H7 (cell line): ENCODE measurements at regions not wholly inside any gene's neighbourhood (a gene's known extent, or its start where the extent isn't known, plus 50 kb on each side); places are given as distances from the start of the nearest gene placed in this dataset.

Experiments
- DNase-seq: peaks from one replicate; pipeline ENCODE4 v3.0.0; 2012
- H3K27me3 ChIP-seq: 2 replicates; pipeline ENCODE4 v1.6.0; 2011; ENCODE audit warnings: mild to moderate bottlenecking, low read length; ENCODE audit not compliant: control insufficient read depth, insufficient read depth
- H3K36me3 ChIP-seq: replicated peaks from 2 replicates; pipeline ENCODE4 v1.5.1; 2011; ENCODE audit warnings: low read length; ENCODE audit not compliant: control insufficient read depth, insufficient read depth
- H3K4me3 ChIP-seq: 2 replicates; pipeline ENCODE4 v1.5.1; 2011; ENCODE audit warnings: low read depth, mild to moderate bottlenecking, control low read depth, low read length, moderate library complexity; ENCODE audit not compliant: insufficient read depth

DNA sequence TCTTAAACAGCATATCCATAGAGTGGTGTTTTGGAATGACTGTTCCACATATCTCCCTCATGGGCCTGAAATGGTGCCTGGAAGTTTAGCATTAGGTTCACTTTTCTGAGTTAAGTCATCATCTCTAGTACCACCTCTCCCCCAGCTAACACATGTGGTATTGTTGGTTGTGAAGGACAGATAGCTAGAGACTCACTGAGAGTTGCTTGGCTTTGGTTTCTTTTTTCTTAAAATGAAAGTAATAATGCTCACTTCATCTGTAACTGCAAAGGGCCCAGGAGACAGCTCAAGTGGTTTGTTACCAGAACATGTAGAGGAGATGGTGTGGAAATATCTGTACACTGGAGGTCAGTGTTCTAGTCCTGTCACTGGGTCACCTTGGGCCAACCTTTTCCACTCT lies 90.9 kb downstream of the EFNB1 start:
- Histone ChIP-seq H3K36me3 (no peaks in the 10 kb centered on the region), H3K4me3 (no peak overlapping the region), H3K27me3 (no peaks in the 10 kb centered on the region)
- DNase-seq = no peak

DNA sequence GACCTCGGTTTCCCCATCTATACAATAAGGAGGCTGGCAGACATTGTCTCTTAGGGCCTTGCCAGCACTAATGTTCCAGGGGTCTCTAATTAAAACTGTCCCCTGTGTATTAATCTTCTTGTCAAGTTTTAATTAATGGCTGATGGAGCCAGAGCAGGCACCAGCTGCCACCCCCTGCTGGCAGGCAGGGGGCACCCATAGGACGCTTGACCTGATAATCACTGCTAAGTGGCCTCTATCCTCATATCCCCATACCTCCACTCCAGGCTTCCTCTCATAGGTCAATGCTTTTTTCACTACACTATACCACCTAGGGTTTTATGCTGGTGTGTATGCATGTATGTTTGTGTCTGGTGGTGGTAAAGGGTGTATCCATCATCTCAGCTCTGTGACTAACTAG lies 89.4 kb downstream of the EFNB1 start:
- H3K36me3 ChIP-seq = no peaks in the 10 kb centered on the region
- DNase-seq = no peak
- H3K4me3 ChIP-seq = no peak overlapping the region
- no peaks in the 10 kb centered on the region for H3K27me3 ChIP-seq

DNA sequence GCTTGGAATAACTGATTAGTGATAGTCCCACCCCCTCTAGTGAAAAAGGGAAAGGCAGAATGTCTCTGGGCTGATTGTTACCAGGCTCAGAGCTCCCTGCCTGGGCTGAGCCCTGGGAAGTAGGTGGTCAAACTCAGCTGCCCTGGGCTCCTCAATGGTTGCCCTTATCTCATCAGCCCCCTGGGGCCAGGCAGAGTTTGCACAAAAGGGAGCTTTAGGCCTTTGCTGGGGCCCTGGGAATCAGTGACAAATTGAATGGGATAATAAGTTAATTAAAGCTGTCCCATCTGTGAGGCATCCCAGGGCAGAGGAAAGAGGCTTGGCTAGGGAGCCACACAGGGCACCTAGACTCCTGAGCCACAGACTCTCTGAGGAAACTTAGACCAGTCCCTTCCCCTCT lies 89.0 kb downstream of the EFNB1 start:
- no peak for DNase-seq
- no peaks in the 10 kb centered on the region for H3K36me3 ChIP-seq
- no peak overlapping the region for H3K4me3 ChIP-seq

DNA sequence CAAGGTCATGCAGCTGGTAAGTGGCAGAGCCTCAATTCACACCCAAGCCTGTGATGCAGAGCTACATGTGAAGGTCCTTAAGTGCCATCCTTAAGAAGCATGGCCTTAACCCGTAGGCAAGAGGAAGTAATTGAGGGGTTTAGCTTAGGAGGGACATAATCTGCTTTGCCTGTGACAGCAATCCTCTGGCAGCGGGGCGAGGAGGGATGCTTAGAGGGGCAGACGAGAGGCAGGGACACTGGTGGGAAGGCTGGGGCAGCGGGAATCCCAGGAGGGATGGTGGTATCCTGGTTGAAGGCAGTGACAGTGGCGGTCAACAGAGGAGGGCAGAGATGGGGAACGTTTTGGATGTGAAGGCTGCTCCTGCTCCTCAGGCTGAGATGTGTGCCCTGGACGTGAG lies 88.1 kb downstream of the EFNB1 start:
- H3K27me3 ChIP-seq = peaks cover 2% of the 10 kb centered on the region; the same call in 1 of the 2 replicates
- no peak for DNase-seq
- H3K4me3 ChIP-seq = no peak overlapping the region
- no peaks in the 10 kb centered on the region for H3K36me3 ChIP-seq

More for the DNA sequence above, 89.0 kb downstream of the EFNB1 start:
- no peaks in the 10 kb centered on the region for H3K27me3 ChIP-seq

DNA sequence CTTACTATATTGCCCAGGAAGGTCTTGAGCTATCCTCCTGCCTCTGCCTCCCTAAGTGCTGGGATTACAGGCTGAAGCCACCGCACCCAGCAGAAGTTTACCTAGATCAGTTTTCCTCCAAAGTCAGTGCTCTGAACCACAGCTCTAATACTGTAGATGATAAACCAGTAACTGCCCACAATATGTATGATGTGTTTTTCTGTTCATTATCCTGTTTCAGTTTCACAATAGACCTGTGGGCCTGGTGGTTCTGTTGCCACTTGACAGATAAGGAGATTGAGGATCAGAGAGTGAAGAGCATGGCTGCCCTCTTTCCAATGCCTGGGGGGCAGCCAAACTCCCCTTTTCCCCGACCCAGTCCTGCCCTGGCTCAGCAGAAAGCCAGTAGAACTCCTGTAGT lies 87.0 kb downstream of the EFNB1 start:
- Histone ChIP-seq H3K4me3 (no peak overlapping the region), H3K36me3 (no peaks in the 10 kb centered on the region), H3K27me3 (peaks cover 6% of the 10 kb centered on the region; the same call in 1 of the 2 replicates)
- no peak for DNase-seq

DNA sequence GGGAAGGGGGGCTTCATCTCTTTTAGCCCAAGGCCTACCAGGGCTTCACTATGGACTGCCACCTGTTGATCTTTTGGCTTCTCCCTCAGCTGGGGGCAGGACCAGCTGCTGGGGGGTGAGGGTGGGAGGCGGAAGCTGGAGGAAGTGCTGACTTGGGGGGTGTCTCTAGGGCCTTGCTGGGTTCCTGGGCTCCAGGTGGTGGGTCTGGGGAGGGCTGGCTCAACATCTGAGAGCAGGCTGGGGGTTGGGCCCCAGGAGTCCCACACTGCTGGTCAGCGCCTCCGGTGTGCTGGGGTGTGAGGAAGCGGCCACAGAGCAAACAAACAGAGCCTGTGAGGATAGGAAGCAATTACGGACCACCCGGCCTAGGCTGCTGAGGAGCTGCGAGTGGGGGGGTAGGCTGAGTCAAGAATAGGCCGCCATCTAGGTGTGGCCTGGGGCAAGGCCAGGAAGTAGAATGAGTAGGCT lies 85.7 kb downstream of the EFNB1 start:
- H3K27me3 ChIP-seq = peaks cover 6% of the 10 kb centered on the region; the same call in 1 of the 2 replicates
- H3K36me3 ChIP-seq = no peaks in the 10 kb centered on the region
- DNase-seq = peak; percentile 73
- no peak overlapping the region for H3K4me3 ChIP-seq

DNA sequence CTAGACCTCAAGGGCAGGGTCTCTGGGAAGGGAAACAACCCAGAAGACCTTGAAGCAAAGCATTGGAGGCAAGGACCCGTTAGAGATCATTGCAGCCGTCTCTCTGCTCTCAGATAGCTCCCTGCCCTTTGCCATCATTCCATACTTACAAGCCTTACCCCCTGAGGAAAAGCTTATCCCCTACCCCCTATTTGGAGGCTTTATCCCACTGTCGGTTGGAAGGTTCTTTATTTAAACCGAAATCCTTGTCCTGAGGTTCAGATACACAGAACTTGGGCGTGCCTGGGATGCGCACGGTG lies 84.4 kb downstream of the EFNB1 start:
- H3K4me3 ChIP-seq = no peak overlapping the region
- peak; percentile 61 for DNase-seq
- H3K27me3 ChIP-seq = peaks cover 6% of the 10 kb centered on the region; the same call in 1 of the 2 replicates
- H3K36me3 ChIP-seq = no peaks in the 10 kb centered on the region

DNA sequence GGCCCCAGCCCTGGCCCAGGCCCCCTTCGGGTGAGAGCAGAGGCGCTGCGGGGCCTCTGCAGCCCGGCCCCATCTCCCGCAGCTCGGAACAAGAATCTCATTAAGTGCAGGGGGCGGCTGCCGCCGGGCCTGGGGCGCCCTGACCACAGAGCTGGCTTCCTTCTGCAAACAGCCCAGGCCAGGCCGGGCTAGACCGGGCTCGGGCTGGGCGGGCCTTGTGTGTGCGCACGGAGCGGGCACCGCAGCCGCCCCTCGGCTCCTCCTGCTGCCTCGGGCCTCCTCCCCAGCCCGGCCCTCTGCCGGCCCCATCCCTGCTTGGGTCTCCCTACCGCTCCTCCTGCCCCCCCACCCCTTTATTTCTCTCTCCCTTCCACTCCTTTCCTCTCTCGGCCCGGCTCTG lies 83.3 kb downstream of the EFNB1 start:
- Histone ChIP-seq H3K36me3 (no peaks in the 10 kb centered on the region), H3K27me3 (peaks cover 6% of the 10 kb centered on the region; the same call in 1 of the 2 replicates), H3K4me3 (peak overlapping the region; percentile 21; the same call in 1 of the 2 replicates)
- DNase-seq = peak; percentile 79

DNA sequence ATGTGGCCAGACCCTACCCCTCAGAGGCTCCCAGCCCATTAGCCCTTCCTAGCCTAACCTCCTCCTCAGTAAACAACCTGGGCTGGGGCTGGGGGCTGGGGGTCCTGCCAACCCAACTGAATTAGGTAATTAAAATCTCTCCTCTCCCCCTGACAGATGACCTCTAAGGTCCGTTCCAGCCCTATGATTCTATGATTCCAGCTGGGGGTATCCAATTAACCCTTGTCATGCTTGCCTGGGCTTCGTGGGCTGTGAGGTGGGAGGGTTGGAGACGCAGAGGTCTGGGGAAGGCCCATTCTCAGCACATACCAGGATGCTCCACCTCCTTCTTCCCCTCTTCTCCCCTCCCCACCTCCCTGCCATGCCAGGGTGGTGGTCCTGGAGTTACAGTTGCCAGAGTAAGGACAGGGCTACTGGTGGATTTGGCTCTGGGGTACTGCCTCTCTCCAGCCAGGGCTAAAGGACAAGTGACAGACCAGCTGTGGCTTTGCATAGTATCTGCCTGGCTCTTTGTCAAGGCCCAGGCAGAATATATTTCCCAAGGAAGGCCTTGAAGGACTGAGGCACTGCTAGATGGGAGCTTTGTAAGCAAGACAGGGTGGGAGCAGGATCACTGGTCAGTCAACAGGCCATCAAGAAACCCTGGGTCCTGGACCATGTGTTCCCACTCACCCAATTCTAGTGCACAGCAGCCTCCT lies 82.1 kb downstream of the EFNB1 start:
- Histone ChIP-seq H3K4me3 (no peak overlapping the region), H3K27me3 (peaks cover 6% of the 10 kb centered on the region; the same call in 1 of the 2 replicates), H3K36me3 (no peaks in the 10 kb centered on the region)
- no peak for DNase-seq

DNA sequence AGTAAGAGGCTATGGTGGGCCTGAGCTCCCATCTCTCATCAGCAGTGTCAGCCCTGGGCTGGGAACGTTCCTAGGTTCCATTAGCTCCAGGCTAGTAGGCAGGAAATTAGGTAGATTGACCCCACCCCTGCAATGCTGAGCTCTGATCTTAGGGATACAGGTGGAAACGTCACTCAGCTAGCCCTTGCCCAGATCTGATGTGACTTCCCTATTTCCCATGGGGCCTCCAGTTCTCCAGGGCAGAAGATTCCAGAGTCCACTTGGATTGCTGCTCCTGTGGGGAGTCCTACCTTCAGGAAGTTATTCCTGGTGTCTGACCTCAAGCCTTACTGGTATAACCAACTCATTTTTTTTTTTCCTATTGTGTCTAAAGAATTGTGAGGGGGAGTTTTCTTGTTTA lies 81.1 kb downstream of the EFNB1 start:
- no peak for DNase-seq
- Histone ChIP-seq H3K27me3 (peaks cover 6% of the 10 kb centered on the region; the same call in 1 of the 2 replicates), H3K36me3 (no peaks in the 10 kb centered on the region), H3K4me3 (no peak overlapping the region)

DNA sequence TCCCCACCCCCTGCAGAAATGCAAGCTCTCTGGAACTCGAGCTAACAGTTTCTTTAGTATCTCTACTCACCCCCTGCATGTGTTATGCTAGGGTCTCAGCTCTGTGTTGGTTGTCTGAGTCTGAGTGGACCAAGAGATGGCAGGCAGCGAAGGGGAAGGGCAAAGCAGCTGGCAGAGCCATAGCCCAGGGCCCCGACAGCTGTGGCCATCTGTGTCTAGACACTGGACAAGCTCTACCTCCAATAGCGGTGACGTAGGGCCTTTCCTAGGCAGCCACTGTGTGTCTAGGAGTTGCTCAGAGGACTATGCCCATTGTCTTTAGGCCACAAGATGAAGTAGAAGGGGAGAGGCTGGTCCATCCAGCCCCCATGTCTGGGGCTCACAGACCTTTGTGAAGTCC lies 79.2 kb downstream of the EFNB1 start:
- Histone ChIP-seq H3K4me3 (no peak overlapping the region), H3K27me3 (peaks cover 6% of the 10 kb centered on the region; the same call in 1 of the 2 replicates), H3K36me3 (no peaks in the 10 kb centered on the region)
- no peak for DNase-seq

DNA sequence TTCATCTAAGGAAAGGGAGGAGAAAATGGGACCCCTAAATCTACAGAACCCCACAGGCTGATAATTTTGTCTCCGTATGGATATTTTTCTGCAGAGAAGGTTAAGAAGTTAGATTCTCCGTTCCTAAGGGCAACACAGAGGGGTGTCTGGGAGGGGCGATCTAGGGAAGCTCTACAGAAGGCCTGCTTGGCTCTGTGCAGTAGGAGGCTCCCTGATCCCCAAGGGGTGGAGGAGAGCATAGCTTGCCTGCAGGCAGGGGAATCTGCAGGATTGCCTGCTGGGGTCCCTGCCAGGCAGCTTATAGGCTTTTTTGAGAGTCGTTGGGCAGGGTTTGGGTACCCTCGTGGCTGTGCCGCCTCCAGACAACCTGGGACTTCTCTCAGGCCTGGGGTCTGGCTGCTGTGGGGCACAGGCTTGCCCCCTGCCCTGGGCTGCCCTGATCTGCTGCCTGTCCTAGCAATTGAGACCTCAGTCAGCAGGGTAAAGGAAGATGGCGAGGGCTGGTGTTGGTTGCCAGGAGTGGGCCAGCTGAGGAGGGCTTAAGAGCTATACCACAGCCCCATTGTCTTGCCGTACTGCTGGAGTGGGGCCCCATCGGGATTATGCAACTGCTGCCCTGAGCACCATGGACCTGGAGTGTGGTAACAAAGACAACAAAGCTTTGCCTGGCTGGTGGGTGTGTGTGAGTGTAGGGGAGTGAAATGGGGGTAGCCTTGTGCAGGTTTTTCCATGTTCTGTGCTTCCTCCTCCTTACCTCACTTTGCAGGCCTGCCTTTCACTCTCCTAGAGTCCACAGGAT lies 74.1 kb downstream of the EFNB1 start:
- Histone ChIP-seq H3K4me3 (no peak overlapping the region), H3K27me3 (no peaks in the 10 kb centered on the region), H3K36me3 (no peaks in the 10 kb centered on the region)
- no peak for DNase-seq

DNA sequence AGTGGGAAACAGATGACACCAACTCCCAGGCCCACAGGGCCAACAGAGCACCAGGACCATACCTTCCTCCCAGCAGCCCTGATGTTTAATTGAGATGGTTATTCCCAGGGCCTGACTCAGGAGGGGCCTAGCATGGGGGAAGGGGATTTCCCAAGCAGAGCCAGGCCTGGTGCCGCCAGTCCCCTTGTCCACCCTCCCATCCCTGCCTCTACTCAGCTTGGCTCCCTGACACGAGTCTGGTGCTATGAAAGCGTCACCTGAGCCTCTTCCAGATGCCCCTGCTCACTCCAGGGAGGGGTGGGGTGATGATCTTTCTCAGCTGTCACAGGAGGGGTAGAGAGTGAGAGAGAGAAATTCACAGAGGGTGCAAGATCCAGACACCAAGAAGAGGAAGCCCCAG lies 72.7 kb downstream of the EFNB1 start:
- DNase-seq = no peak
- Histone ChIP-seq H3K36me3 (no peaks in the 10 kb centered on the region), H3K27me3 (no peaks in the 10 kb centered on the region), H3K4me3 (no peak overlapping the region)

DNA sequence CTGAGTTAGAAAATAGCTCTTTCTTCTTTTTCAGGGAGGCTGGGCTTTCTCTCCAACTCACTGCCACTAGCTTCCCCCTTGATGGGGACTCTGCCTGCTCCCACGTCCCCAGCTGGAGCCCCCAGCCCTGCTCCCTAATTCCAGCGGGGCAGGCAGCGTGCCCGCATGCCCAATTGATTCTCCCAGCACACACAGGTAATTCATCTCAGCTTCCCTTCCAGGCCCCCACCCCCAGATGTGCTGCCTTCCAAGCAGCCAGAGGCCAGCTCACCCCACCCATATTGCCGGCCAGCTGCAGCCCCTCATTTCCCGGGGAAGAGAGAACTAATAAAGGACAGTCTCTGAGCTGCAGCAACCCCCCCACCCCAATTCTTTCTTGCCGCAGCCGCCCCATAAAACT lies 69.8 kb downstream of the EFNB1 start:
- H3K36me3 ChIP-seq = no peaks in the 10 kb centered on the region
- H3K27me3 ChIP-seq = peaks cover 9% of the 10 kb centered on the region; the same call in 1 of the 2 replicates
- H3K4me3 ChIP-seq = no peak overlapping the region
- no peak for DNase-seq
